ENCODE measurements at regions not wholly inside any gene's neighbourhood (a gene's known extent, or its start where the extent isn't known, plus 50 kb on each side); places are given as distances from the start of the nearest gene placed in this dataset.
A peak's percentile ranks its signal among the peaks of the same experiment; 100 is the strongest.

GRCh38 chr6:10305790-10306415 lies 109.0 kb downstream of the TFAP2A start:
- DNase-seq (ENCODE audit: low read depth in 2 of 2), result no peak

GRCh38 chr6:10303608-10304506 lies 111.0 kb downstream of the TFAP2A start:
- no peak for DNase-seq (ENCODE audit: low read depth in 2 of 2)

- DNase-seq (ENCODE audit: low read depth in 2 of 2), result no peak
Observed at GRCh38 chr6:10302566-10303235, 112.2 kb downstream of the TFAP2A start.

GRCh38 chr6:10300071-10300470 lies 114.8 kb downstream of the TFAP2A start:
- no peak for DNase-seq (ENCODE audit: low read depth in 2 of 2)

GRCh38 chr6:10297832-10298231 lies 117.0 kb downstream of the TFAP2A start:
- peak in 1 of 2 donors; percentile 2 for DNase-seq (ENCODE audit: low read depth in 2 of 2)

GRCh38 chr6:10278746-10279145 lies 136.1 kb downstream of the TFAP2A start:
- DNase-seq (ENCODE audit: low read depth in 2 of 2), result no peak

GRCh38 chr6:10276660-10277287 lies 138.1 kb downstream of the TFAP2A start:
- DNase-seq (ENCODE audit: low read depth in 2 of 2), result no peak

GRCh38 chr6:10276106-10276505 lies 138.8 kb downstream of the TFAP2A start:
- DNase-seq (ENCODE audit: low read depth in 2 of 2), result no peak

- DNase-seq (ENCODE audit: low read depth in 2 of 2), result no peak
Observed at GRCh38 chr6:10272591-10272990, 142.3 kb downstream of the TFAP2A start.

- no peak for DNase-seq (ENCODE audit: low read depth in 2 of 2)
Observed at GRCh38 chr6:10271982-10272381, 142.9 kb downstream of the TFAP2A start.

GRCh38 chr6:10269814-10270472 lies 144.9 kb downstream of the TFAP2A start:
- no peak for DNase-seq (ENCODE audit: low read depth in 2 of 2)

- no peak for DNase-seq (ENCODE audit: low read depth in 2 of 2)
Observed at GRCh38 chr6:10268611-10269310, 146.1 kb downstream of the TFAP2A start.

- no peak for DNase-seq (ENCODE audit: low read depth in 2 of 2)
Observed at GRCh38 chr6:10268111-10268510, 146.8 kb downstream of the TFAP2A start.

GRCh38 chr6:10266462-10266861 lies 148.4 kb downstream of the TFAP2A start:
- DNase-seq (ENCODE audit: low read depth in 2 of 2), result no peak

GRCh38 chr6:10266061-10266460 lies 148.8 kb downstream of the TFAP2A start:
- no peak for DNase-seq (ENCODE audit: low read depth in 2 of 2)

- DNase-seq (ENCODE audit: low read depth in 2 of 2), result no peak
Observed at GRCh38 chr6:10262505-10262904, 152.4 kb downstream of the TFAP2A start.

- no peak for DNase-seq (ENCODE audit: low read depth in 2 of 2)
Observed at GRCh38 chr6:10259671-10260070, 155.2 kb downstream of the TFAP2A start.

GRCh38 chr6:10258341-10258740 lies 156.5 kb downstream of the TFAP2A start:
- no peak for DNase-seq (ENCODE audit: low read depth in 2 of 2)

- DNase-seq (ENCODE audit: low read depth in 2 of 2), result peak in 1 of 2 donors; percentile 3
Observed at GRCh38 chr6:10256113-10256690, 158.7 kb downstream of the TFAP2A start.

GRCh38 chr6:10250655-10251220 lies 164.1 kb downstream of the TFAP2A start:
- DNase-seq (ENCODE audit: low read depth in 2 of 2), result no peak

Measured in lung microvascular endothelial cell (primary cell).